Fibroblast of pulmonary artery (primary cell): ENCODE measurements at regions not wholly inside any gene's neighbourhood (a gene's known extent, or its start where the extent isn't known, plus 50 kb on each side); places are given as distances from the start of the nearest gene placed in this dataset.
"Not testable (repeated sequence)": the region's sequence is repeated elsewhere in the genome, so short reads cannot be mapped to it uniquely, and the experiment has no call there.

Experiments
- DNase-seq: peaks from one replicate; pipeline ENCODE4 v3.0.0-alpha.2; 2010; ENCODE audit warnings: low read depth
- H3K4me3 ChIP-seq: replicated peaks from 2 replicates; pipeline ENCODE4 v1.5.1; 2011; ENCODE audit warnings: low read depth, mild to moderate bottlenecking, control low read depth, low read length, moderate library complexity
- CTCF ChIP-seq: IDR thresholded peaks from 2 replicates; pipeline ENCODE4 v1.5.1; 2011; ENCODE audit warnings: mild to moderate bottlenecking, control low read depth, low read length, inconsistent platforms; ENCODE audit errors: missing control alignments

- TF ChIP-seq CTCF, result peak; percentile 19
- DNase-seq, result peak; percentile 31
- H3K4me3 ChIP-seq, result not testable (repeated sequence)
Observed at GRCh38 chr11:71638801-71639519, 56.3 kb upstream of the KRTAP5-11 start.

GRCh38 chr11:71639520-71639849, 56.8 kb upstream of the KRTAP5-11 start:
- H3K4me3 ChIP-seq, result peak overlapping the region; percentile 10
- peak; percentile 7 for DNase-seq

GRCh38 chr11:71639916-71640315, 57.2 kb upstream of the KRTAP5-11 start:
- not testable (repeated sequence) for DNase-seq, H3K4me3 ChIP-seq

- H3K4me3 ChIP-seq, DNase-seq: not testable (repeated sequence)
Observed at GRCh38 chr11:71647078-71647477, 64.4 kb upstream of the KRTAP5-11 start.

- not testable (repeated sequence) for DNase-seq, H3K4me3 ChIP-seq
Observed at GRCh38 chr11:71652998-71653397, 70.3 kb upstream of the KRTAP5-11 start.

- not testable (repeated sequence) for DNase-seq, H3K4me3 ChIP-seq
Observed at GRCh38 chr11:71654423-71654822, 71.7 kb upstream of the KRTAP5-11 start.

- H3K4me3 ChIP-seq, DNase-seq: not testable (repeated sequence)
Observed at GRCh38 chr11:71655041-71655440, 72.4 kb upstream of the KRTAP5-11 start.

GRCh38 chr11:71656513-71656912, 73.8 kb upstream of the KRTAP5-11 start:
- H3K4me3 ChIP-seq, DNase-seq: not testable (repeated sequence)

GRCh38 chr11:71664941-71665340, 82.3 kb upstream of the KRTAP5-11 start:
- not testable (repeated sequence) for DNase-seq, H3K4me3 ChIP-seq

- DNase-seq, H3K4me3 ChIP-seq: not testable (repeated sequence)
Observed at GRCh38 chr11:71698110-71698509, 115.4 kb upstream of the KRTAP5-11 start.

GRCh38 chr11:71698961-71699360, 116.3 kb upstream of the KRTAP5-11 start:
- DNase-seq, result peak; percentile 3
- not testable (repeated sequence) for H3K4me3 ChIP-seq
- peak; percentile 18 for TF ChIP-seq CTCF

- H3K4me3 ChIP-seq, DNase-seq: not testable (repeated sequence)
Observed at GRCh38 chr11:71701435-71702291, 119.0 kb upstream of the KRTAP5-11 start.

- DNase-seq, H3K4me3 ChIP-seq: not testable (repeated sequence)
Observed at GRCh38 chr11:71705086-71705737, 122.5 kb upstream of the KRTAP5-11 start.

- not testable (repeated sequence) for DNase-seq, H3K4me3 ChIP-seq
Observed at GRCh38 chr11:71705738-71706432, 123.2 kb upstream of the KRTAP5-11 start.

- H3K4me3 ChIP-seq, DNase-seq: not testable (repeated sequence)
Observed at GRCh38 chr11:71707083-71707482, 124.4 kb upstream of the KRTAP5-11 start.

- H3K4me3 ChIP-seq, DNase-seq: not testable (repeated sequence)
Observed at GRCh38 chr11:71709541-71709940, 123.5 kb upstream of the DEFB108B start.
